ENCODE measurements at regions not wholly inside any gene's neighbourhood (a gene's known extent, or its start where the extent isn't known, plus 50 kb on each side); places are given as distances from the start of the nearest gene placed in this dataset.
"Not testable (repeated sequence)": the region's sequence is repeated elsewhere in the genome, so short reads cannot be mapped to it uniquely, and the experiment has no call there.

GRCh38 chr7:41415051-41415450 lies 287.8 kb downstream of the INHBA start:
- H3K4me3 ChIP-seq (ENCODE audit: low read length), result no peak overlapping the region
- TF ChIP-seq, protein P1, sequence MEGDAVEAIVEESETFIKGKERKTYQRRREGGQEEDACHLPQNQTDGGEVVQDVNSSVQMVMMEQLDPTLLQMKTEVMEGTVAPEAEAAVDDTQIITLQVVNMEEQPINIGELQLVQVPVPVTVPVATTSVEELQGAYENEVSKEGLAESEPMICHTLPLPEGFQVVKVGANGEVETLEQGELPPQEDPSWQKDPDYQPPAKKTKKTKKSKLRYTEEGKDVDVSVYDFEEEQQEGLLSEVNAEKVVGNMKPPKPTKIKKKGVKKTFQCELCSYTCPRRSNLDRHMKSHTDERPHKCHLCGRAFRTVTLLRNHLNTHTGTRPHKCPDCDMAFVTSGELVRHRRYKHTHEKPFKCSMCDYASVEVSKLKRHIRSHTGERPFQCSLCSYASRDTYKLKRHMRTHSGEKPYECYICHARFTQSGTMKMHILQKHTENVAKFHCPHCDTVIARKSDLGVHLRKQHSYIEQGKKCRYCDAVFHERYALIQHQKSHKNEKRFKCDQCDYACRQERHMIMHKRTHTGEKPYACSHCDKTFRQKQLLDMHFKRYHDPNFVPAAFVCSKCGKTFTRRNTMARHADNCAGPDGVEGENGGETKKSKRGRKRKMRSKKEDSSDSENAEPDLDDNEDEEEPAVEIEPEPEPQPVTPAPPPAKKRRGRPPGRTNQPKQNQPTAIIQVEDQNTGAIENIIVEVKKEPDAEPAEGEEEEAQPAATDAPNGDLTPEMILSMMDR (IDR thresholded peaks at IDR 0.05; ENCODE audit: insufficient read depth, low read depth, low read length, missing control alignments), result no peak
- no peak for DNase-seq (ENCODE audit: low read depth)

DNA sequence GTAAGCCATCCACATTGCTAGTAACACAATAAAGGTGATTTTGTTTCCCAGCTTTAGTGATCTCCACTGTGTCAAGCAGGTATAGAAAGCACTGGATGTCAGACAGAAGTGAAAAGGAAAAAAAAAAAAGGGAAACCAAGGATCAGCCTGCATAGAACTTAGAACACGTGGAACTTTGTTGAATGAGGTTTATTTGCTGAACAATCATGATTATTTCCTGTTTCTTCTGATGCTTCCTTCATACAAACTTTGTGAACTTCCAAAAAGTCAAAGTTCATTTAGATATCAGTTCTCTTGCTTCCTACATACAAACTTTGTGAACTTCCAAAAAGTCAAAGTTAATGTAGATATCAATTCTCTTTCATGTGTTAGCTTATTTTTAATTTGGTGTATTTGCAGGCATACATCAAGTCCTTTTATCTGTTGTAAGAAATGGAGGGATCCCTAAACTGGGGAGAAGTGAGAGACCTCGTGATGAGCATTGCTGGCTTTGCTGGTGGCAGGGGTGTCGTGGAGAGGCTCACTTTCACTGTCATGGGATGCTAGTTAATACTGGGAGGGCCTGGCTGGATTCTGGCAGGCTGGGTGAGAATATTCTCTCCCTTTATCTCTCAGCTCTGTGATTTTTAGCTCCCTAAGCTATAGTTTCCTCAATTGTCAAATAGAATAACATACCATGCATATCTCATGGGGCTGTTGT lies 298.4 kb downstream of the INHBA start:
- no peak overlapping the region for H3K4me3 ChIP-seq (ENCODE audit: low read length)
- no peak for DNase-seq (ENCODE audit: low read depth)
- TF ChIP-seq, protein P1 (IDR thresholded peaks at IDR 0.05; ENCODE audit: insufficient read depth, low read depth, low read length, missing control alignments), result no peak

DNA sequence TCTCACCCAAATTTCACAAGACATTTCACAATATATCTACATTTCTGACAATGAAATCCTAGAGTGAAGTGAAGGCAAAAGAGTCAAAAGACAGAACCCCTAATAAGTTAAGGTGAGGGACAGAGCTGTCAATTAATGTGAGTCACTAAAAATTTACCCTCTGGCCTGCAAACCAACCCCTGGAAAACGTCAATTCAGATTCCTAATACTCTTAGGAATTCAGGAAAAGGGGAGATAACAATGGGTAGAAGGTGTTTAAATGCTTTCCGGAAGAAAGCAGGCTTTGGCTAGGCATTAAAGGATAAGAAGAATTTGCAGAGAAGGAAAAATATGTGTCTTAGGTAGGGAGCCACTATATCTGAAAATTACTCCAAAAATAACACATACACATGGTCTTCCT lies 299.6 kb downstream of the INHBA start:
- TF ChIP-seq, protein P1 (IDR thresholded peaks at IDR 0.05; ENCODE audit: insufficient read depth, low read depth, low read length, missing control alignments), result no peak
- no peak overlapping the region for H3K4me3 ChIP-seq (ENCODE audit: low read length)
- DNase-seq (ENCODE audit: low read depth), result peak; percentile 33

DNA sequence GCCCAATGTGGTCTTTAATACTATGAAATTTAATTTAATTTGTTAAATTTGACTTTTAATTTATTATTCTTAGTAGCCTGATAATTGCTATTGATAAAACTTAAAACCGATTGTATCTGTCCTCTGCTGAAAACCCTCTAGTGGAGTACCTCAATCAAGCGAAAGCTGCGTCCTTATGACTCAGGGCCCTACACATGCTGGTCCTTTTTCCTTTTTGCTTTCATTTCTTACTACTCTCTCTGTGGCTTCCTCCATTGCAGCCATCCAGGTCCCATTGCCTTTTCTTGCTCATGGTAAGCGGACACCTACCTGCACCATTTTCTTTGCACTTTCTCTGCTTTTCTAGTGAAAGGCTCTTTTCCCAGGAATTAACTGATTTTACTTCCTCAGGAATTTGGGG lies 301.1 kb downstream of the INHBA start:
- no peak overlapping the region for H3K4me3 ChIP-seq (ENCODE audit: low read length)
- DNase-seq (ENCODE audit: low read depth), result no peak
- TF ChIP-seq, protein P1 (IDR thresholded peaks at IDR 0.05; ENCODE audit: insufficient read depth, low read depth, low read length, missing control alignments), result no peak

DNA sequence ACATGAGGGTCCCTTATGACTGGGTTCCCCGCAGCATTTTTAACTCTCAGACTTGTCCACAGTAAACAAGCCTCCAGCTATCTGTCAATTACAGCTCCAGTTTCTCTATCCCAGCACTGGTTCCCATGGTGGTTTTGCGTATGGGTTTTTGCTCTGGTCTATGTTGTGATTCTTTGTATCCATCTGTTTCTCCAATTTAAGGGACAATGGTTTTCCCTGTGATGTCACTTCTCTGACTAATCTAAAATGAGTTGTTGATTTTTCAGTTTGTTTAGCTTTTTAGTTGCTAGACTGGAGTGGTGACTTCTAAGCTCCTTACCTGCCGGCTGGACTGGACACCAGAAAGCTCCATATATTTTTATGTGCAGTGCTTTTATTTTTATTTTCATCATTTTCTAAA lies 303.7 kb downstream of the INHBA start:
- DNase-seq (ENCODE audit: low read depth), result peak; percentile 43
- TF ChIP-seq, protein P1 (IDR thresholded peaks at IDR 0.05; ENCODE audit: insufficient read depth, low read depth, low read length, missing control alignments), result no peak
- H3K4me3 ChIP-seq (ENCODE audit: low read length), result no peak overlapping the region

DNA sequence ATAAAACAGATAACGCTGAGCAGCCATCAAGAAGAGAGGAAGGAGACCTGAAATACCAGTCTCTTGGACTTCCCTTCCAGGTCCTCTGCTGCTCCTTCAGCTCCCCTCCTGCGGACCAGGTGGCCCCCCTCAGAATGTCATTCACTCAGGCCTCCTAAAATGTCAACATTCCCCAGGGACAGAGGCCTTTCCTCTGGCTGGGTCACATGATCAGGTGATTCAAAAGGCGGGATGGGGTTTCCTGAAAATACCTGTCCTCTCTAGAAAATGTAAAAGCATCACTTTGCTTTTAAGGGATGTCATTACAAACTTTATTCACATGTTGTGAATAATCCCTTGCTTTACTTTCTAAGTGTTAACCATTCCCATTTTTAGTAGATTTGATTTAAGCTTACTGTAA lies 311.1 kb downstream of the INHBA start:
- H3K4me3 ChIP-seq (ENCODE audit: low read length), result no peak overlapping the region
- no peak for DNase-seq (ENCODE audit: low read depth)
- TF ChIP-seq, protein P1 (IDR thresholded peaks at IDR 0.05; ENCODE audit: insufficient read depth, low read depth, low read length, missing control alignments), result no peak

DNA sequence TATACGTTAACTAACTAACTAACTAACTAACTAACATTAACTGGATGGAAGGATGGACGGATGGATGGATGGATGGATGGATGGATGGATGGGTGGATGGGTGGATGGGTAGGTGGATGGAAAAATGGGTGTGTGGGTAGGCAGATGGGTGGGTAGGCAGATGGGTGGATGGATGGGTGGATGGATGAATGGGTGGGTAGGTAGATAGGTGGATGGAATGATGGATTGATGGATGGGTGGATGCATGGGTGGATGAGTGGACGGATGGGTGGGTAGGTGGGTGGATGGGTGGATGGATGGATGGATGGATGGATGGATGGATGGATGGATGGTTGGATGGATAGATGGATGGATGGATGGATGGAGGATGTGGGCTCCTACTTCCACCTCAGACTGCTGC lies 314.0 kb downstream of the INHBA start:
- not testable (repeated sequence) for DNase-seq (ENCODE audit: low read depth); H3K4me3 ChIP-seq (ENCODE audit: low read length)
